K562 (cell line): ENCODE measurements at regions not wholly inside any gene's neighbourhood (a gene's known extent, or its start where the extent isn't known, plus 50 kb on each side); places are given as distances from the start of the nearest gene placed in this dataset.

Source experiments
- AFF4 ChIP-seq: sonication (generic); formaldehyde crosslinking; IDR thresholded peaks from 2 replicates; pipeline ENCODE4 v1.8.0; 2023; ENCODE audit warnings: mild to moderate bottlenecking, missing genetic modification reagents
- CHD2 ChIP-seq: IDR thresholded peaks from 2 replicates; pipeline ENCODE4 v1.6.1; 2011; ENCODE audit warnings: low read depth, low read length
- CSDE1 ChIP-seq, 2 experiments: fragments of 450-650 bp; IDR thresholded peaks; 2 replicates each; pipeline ENCODE4 v1.6.1; 2016; ENCODE audit warnings: mild to moderate bottlenecking in 1 of 2
- MGA ChIP-seq: fragments of 450-650 bp; IDR thresholded peaks from 2 replicates; pipeline ENCODE4 v1.6.1; 2016; ENCODE audit warnings: mild to moderate bottlenecking, moderate library complexity
- NR3C1 ChIP-seq: sonication (generic); formaldehyde crosslinking; IDR thresholded peaks from 2 replicates; pipeline ENCODE4 v1.8.1; 2022; ENCODE audit warnings: missing genetic modification reagents
- SREBF1 ChIP-seq: fragments of 150-350 bp; IDR thresholded peaks from 2 replicates; pipeline ENCODE4 v1.6.1; 2014; ENCODE audit warnings: antibody characterized with exemption, low read depth, low read length, borderline replicate concordance
- ZNF395 ChIP-seq: fragments of 200-800 bp; sonication (Bioruptor generic); IDR thresholded peaks from 2 replicates; pipeline ENCODE4 v1.6.1; 2017; ENCODE audit warnings: missing genetic modification characterization, missing compliant biosample characterization
- ZNF699 ChIP-seq: fragments of 250-450 bp; sonication (Bioruptor Pico); IDR thresholded peaks from 2 replicates; pipeline ENCODE4 v1.8.0; 2021; ENCODE audit warnings: mild to moderate bottlenecking, moderate library complexity; ENCODE audit not compliant: insufficient replicate concordance

- TF ChIP-seq MGA, result no peak
- no peak for TF ChIP-seq ZNF395 (CRISPR knock-in tag)
- no peak for TF ChIP-seq AFF4 (CRISPR knock-in tag)
- no peak for TF ChIP-seq ZNF699 (CRISPR knock-in tag)
- no peak for TF ChIP-seq SREBF1
- TF ChIP-seq CSDE1 (IDR thresholded peaks at IDR 0.05), result no peak
- no peak for TF ChIP-seq CHD2
- TF ChIP-seq NR3C1 (CRISPR knock-in tag), result no peak
Observed at GRCh38 chr5:53418826-53419658, 61.4 kb upstream of the FST start (continued).
